Left hindlimb (tissue), 1 donor: ENCODE measurements at regions not wholly inside any gene's neighbourhood (a gene's known extent, or its start where the extent isn't known, plus 50 kb on each side); places are given as distances from the start of the nearest gene placed in this dataset.

Source experiments
- DNase-seq: peaks from one replicate; pipeline ENCODE4 v3.0.0-alpha.2; 2018

GRCh38 chr10:2300231-2300630 is 562.9 kb upstream of the ADARB2 start:
- no peak for DNase-seq

GRCh38 chr10:2296179-2296891 is 559.0 kb upstream of the ADARB2 start:
- no peak for DNase-seq

GRCh38 chr10:2294739-2295138 is 557.4 kb upstream of the ADARB2 start:
- DNase-seq: no peak

GRCh38 chr10:2284071-2284470 is 546.7 kb upstream of the ADARB2 start:
- DNase-seq: no peak

GRCh38 chr10:2282202-2282601 is 544.9 kb upstream of the ADARB2 start:
- DNase-seq: no peak

- no peak for DNase-seq
Measured at GRCh38 chr10:2280713-2281300, 543.5 kb upstream of the ADARB2 start.

- DNase-seq: no peak
Measured at GRCh38 chr10:2279711-2280110, 542.4 kb upstream of the ADARB2 start.

GRCh38 chr10:2278363-2278762 is 541.0 kb upstream of the ADARB2 start:
- DNase-seq: no peak

GRCh38 chr10:2263561-2263960 is 526.2 kb upstream of the ADARB2 start:
- no peak for DNase-seq

- DNase-seq: no peak
Measured at GRCh38 chr10:2262878-2263277, 525.6 kb upstream of the ADARB2 start.

- DNase-seq: no peak
Measured at GRCh38 chr10:2262333-2262732, 525.0 kb upstream of the ADARB2 start.

- no peak for DNase-seq
Measured at GRCh38 chr10:2256241-2256640, 518.9 kb upstream of the ADARB2 start.

- no peak for DNase-seq
Measured at GRCh38 chr10:2252096-2252495, 514.8 kb upstream of the ADARB2 start.

GRCh38 chr10:2251631-2252030 is 514.3 kb upstream of the ADARB2 start:
- no peak for DNase-seq

GRCh38 chr10:2246747-2247146 is 509.4 kb upstream of the ADARB2 start:
- no peak for DNase-seq

GRCh38 chr10:2245580-2245979 is 508.3 kb upstream of the ADARB2 start:
- DNase-seq: no peak

- no peak for DNase-seq
Measured at GRCh38 chr10:2244471-2244870, 507.1 kb upstream of the ADARB2 start.

- no peak for DNase-seq
Measured at GRCh38 chr10:2236876-2237275, 499.6 kb upstream of the ADARB2 start.

GRCh38 chr10:2232479-2232878 is 495.2 kb upstream of the ADARB2 start:
- DNase-seq: no peak

GRCh38 chr10:2230478-2230877 is 493.2 kb upstream of the ADARB2 start:
- no peak for DNase-seq

- DNase-seq: no peak
Measured at GRCh38 chr10:2228320-2228901, 491.1 kb upstream of the ADARB2 start.

GRCh38 chr10:2225609-2226008 is 488.3 kb upstream of the ADARB2 start:
- DNase-seq: no peak

- no peak for DNase-seq
Measured at GRCh38 chr10:2223548-2224320, 486.4 kb upstream of the ADARB2 start.

- no peak for DNase-seq
Measured at GRCh38 chr10:2222631-2223030, 485.3 kb upstream of the ADARB2 start.
